Tibial nerve (tissue), 4 donors: ENCODE measurements at regions not wholly inside any gene's neighbourhood (a gene's known extent, or its start where the extent isn't known, plus 50 kb on each side); places are given as distances from the start of the nearest gene placed in this dataset.

Experiments
- EP300 ChIP-seq, 2 donors: sonication (generic); formaldehyde crosslinking; IDR thresholded peaks; one replicate each; pipeline ENCODE4 v1.6.1; 2017; ENCODE audit warnings: antibody characterized with exemption in 2 of 2, mild to moderate bottlenecking in 1 of 2
- TF ChIP-seq, protein P1 (sequence below), 5 experiments: fragments of 200-600 bp in 3 of 5; fragments of 450-650 bp in 2 of 5; sonication (generic) in 3 of 5; IDR thresholded peaks; one replicate each; pipeline ENCODE4 v1.5.1; 2016 to 2019; ENCODE audit warnings: antibody characterized with exemption in 5 of 5, mild to moderate bottlenecking in 3 of 5, moderate library complexity in 2 of 5

DNA sequence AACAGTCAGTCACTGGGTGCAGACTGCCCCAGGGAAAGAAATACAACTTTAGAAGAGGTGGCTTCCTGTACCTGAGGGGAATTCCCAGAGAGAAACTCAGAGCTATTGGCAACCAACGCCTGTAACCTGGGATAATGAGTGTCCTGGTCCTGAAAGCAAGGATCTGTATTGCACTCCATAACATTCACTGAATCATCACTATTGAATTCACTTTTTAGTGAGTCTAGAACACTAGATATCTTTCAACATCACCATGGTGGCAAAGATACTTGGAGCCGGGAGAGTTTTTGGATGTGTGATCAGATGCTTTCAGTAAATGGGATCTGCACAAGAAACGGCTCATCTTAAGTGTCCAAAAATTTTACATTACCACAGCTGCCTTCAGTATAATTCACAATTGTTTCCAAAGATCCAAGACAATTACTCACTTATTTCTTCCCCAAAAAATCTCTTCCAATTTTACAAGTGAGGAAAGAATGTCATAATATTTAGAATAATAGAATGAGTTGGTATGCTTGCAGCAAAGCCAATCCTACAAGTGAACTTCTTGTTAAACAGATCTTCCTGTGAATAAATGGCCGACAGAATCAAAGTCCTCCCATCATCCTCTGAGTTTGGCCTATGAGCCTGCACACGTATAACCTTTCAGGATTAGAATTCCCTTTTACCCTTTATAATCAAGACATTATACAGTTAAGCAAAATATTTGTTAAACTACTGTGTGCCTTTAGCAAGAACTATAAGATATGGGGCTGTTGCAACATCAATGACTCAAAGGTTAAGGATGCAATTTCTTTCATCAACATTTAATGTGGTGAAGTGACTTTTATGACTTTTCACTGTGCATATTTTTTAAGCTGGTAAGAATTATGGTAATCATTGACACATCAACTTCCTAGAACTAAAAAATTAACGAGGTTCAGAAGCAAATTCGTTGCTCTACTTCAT, 243.3 kb upstream of the COL8A1 start:
- no peak for TF ChIP-seq EP300 (IDR thresholded peaks at IDR 0.05)
- TF ChIP-seq, protein P1, sequence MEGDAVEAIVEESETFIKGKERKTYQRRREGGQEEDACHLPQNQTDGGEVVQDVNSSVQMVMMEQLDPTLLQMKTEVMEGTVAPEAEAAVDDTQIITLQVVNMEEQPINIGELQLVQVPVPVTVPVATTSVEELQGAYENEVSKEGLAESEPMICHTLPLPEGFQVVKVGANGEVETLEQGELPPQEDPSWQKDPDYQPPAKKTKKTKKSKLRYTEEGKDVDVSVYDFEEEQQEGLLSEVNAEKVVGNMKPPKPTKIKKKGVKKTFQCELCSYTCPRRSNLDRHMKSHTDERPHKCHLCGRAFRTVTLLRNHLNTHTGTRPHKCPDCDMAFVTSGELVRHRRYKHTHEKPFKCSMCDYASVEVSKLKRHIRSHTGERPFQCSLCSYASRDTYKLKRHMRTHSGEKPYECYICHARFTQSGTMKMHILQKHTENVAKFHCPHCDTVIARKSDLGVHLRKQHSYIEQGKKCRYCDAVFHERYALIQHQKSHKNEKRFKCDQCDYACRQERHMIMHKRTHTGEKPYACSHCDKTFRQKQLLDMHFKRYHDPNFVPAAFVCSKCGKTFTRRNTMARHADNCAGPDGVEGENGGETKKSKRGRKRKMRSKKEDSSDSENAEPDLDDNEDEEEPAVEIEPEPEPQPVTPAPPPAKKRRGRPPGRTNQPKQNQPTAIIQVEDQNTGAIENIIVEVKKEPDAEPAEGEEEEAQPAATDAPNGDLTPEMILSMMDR (IDR thresholded peaks at IDR 0.05), result no peak
